GM12878 (cell line): ENCODE measurements at regions not wholly inside any gene's neighbourhood (a gene's known extent, or its start where the extent isn't known, plus 50 kb on each side); places are given as distances from the start of the nearest gene placed in this dataset.

Source experiments
- ATAC-seq: fragments of 200-7000 bp; cut with Tn5 transposase; 3 replicates; pipeline ENCODE4 v1.9.1; 2020; ENCODE audit warnings: mild to moderate bottlenecking, moderate library complexity
- BruUV-seq: library from RNA; stranded (reverse); fragments of 400-500 nt; replicated peaks from 2 replicates; lab custom pipeline; 2021; lab: Mats Ljungman, UMichigan
- CTCF ChIA-PET: fragments of 300-600 bp; sonication (Branson Sonifier 250); formaldehyde crosslinking; extraction: SDS; loops from one replicate; lab custom pipeline; 2021; ENCODE audit warnings: inconsistent platforms; lab: Yijun Ruan, JAX
- POLR2A ChIA-PET: fragments of 350-600 bp; formaldehyde crosslinking; extraction: SDS; loops from one replicate; lab custom pipeline; 2021; ENCODE audit warnings: inconsistent platforms; lab: Charles Lee
- RAD21 ChIA-PET: fragments of 300-600 bp; sonication (Branson Sonifier 250); formaldehyde crosslinking; loops from one replicate; lab custom pipeline; 2023; ENCODE audit warnings: antibody characterized with exemption; ENCODE audit not compliant: unreplicated experiment; lab: Charles Lee
- SMC1A ChIA-PET: fragments of 300-600 bp; sonication (Branson Sonifier 250); formaldehyde crosslinking; loops from one replicate; lab custom pipeline; 2023; ENCODE audit not compliant: unreplicated experiment, uncharacterized antibody; lab: Charles Lee
- DNase-seq: peaks from one replicate; pipeline ENCODE4 v3.0.0-alpha.2; 2011; ENCODE audit warnings: low read depth, low spot score
- FAIRE-seq: peaks from 3 replicates; lab custom pipeline; 2011; peaks lifted over from hg19 to GRCh38; lab: Jason Lieb, UNC
- H2AFZ ChIP-seq: 2 replicates; pipeline ENCODE4 v1.6.0; 2011; ENCODE audit warnings: low read depth, low read length, control low read depth; ENCODE audit not compliant: control insufficient read depth
- H3K27ac ChIP-seq: 2 replicates; pipeline ENCODE4 v1.5.1; 2011; ENCODE audit warnings: control low read depth; ENCODE audit not compliant: control insufficient read depth, insufficient read depth
- H3K27me3 ChIP-seq, 2 experiments: replicated peaks in 1 of 2; 2 replicates each; pipeline versions ENCODE4 v1.6.0 to v1.6.1; 2011; ENCODE audit warnings: low read length in 1 of 2; ENCODE audit not compliant: control insufficient read depth in 2 of 2, insufficient read depth in 2 of 2
- H3K36me3 ChIP-seq, 2 experiments: 2 replicates each; pipeline ENCODE4 v1.5.1; 2011; ENCODE audit warnings: low read length in 1 of 2; ENCODE audit not compliant: control insufficient read depth in 2 of 2, insufficient read depth in 2 of 2
- H3K4me1 ChIP-seq: 2 replicates; pipeline ENCODE4 v1.6.1; 2011; ENCODE audit warnings: mild to moderate bottlenecking, low read length, moderate library complexity, mixed read lengths; ENCODE audit not compliant: control insufficient read depth, insufficient read depth
- H3K4me2 ChIP-seq: 2 replicates; pipeline ENCODE4 v1.6.0; 2011; ENCODE audit warnings: control low read depth; ENCODE audit not compliant: control insufficient read depth, insufficient read depth
- H3K4me3 ChIP-seq: fragments of 200-600 bp; sonication (generic); 2 replicates; pipeline ENCODE4 v1.5.1; 2016
- H3K79me2 ChIP-seq: 2 replicates; pipeline ENCODE4 v1.6.0; 2011; ENCODE audit warnings: low read length; ENCODE audit not compliant: control insufficient read depth, insufficient read depth
- H3K9ac ChIP-seq: 2 replicates; pipeline ENCODE4 v1.8.0; 2011; ENCODE audit warnings: low read length, control low read depth, mixed read lengths; ENCODE audit not compliant: control insufficient read depth, insufficient read depth
- H3K9me3 ChIP-seq: replicated peaks from 3 replicates; pipeline ENCODE4 v1.5.1; 2011; ENCODE audit warnings: mild to moderate bottlenecking, low read length; ENCODE audit not compliant: control insufficient read depth, insufficient read depth
- H4K20me1 ChIP-seq: 2 replicates; pipeline ENCODE4 v1.6.0; 2011; ENCODE audit not compliant: control insufficient read depth, insufficient read depth
- BHLHE40 ChIP-seq, 2 experiments: fragments of 450-650 bp in 1 of 2; IDR thresholded peaks; 2 replicates each; pipeline ENCODE4 v1.6.1; 2011 to 2017; ENCODE audit warnings: low read depth in 2 of 2, borderline replicate concordance in 1 of 2, improper control_type of control experiment in 1 of 2, low read length in 1 of 2, mild to moderate bottlenecking in 1 of 2
- JUND ChIP-seq: IDR thresholded peaks from 2 replicates; pipeline ENCODE4 v1.6.1; 2012; ENCODE audit warnings: low read depth, mild to moderate bottlenecking, low read length, improper control_type of control experiment, moderate library complexity
- NR2F1 ChIP-seq: fragments of 450-650 bp; conservative IDR thresholded peaks from 2 replicates; pipeline ENCODE4 v1.6.1; 2017; ENCODE audit warnings: mild to moderate bottlenecking
- SMAD1 ChIP-seq: fragments of 450-650 bp; IDR thresholded peaks from 2 replicates; pipeline ENCODE4 v1.6.1; 2018; ENCODE audit warnings: mild to moderate bottlenecking, low read depth; ENCODE audit not compliant: partially characterized antibody
- TAF1 ChIP-seq: IDR thresholded peaks from 2 replicates; pipeline ENCODE4 v1.6.1; 2011; ENCODE audit warnings: mild to moderate bottlenecking, low read depth, low read length, borderline replicate concordance
- ZNF217 ChIP-seq: fragments of 450-650 bp; IDR thresholded peaks from 2 replicates; pipeline ENCODE4 v1.6.1; 2017; ENCODE audit warnings: antibody characterized with exemption, mild to moderate bottlenecking
- WGBS: methylation state at CpG from one replicate; pipeline ENCODE4 v1.1.6; 2016; ENCODE audit warnings: low lambda C conversion rate; ENCODE audit not compliant: insufficient replicate concordance, insufficient coverage; ENCODE audit errors: missing lambda C conversion rate; 5-methylcytosine and 5-hydroxymethylcytosine counted together
- in situ Hi-C: fragments of 300-500 bp; cut with MboI; formaldehyde crosslinking; loops from 9 replicates; pipeline ENCODE4 v1.14.3; 2018; ENCODE audit warnings: mixed read lengths
- intact Hi-C: fragments of 100-400 bp; cut with micrococcal nuclease; formaldehyde crosslinking; loops from one replicate; pipeline ENCODE4 v1.14.2; 2022; ENCODE audit not compliant: unreplicated experiment
- TF ChIP-seq, protein P1 (sequence below): IDR thresholded peaks from 2 replicates; pipeline ENCODE4 v1.6.1; 2011; ENCODE audit warnings: low read depth, low read length, improper control_type of control experiment, borderline replicate concordance
- TF ChIP-seq, protein P2 (sequence below): fragments of 450-650 bp; IDR thresholded peaks from 2 replicates; pipeline ENCODE4 v1.6.1; 2017; ENCODE audit warnings: borderline replicate concordance
- TF ChIP-seq, protein P3 (sequence below): IDR thresholded peaks from 2 replicates; pipeline ENCODE4 v1.6.1; 2011; ENCODE audit warnings: low read depth, mild to moderate bottlenecking, low read length, moderate library complexity, borderline replicate concordance; ENCODE audit errors: extremely low read depth

DNA sequence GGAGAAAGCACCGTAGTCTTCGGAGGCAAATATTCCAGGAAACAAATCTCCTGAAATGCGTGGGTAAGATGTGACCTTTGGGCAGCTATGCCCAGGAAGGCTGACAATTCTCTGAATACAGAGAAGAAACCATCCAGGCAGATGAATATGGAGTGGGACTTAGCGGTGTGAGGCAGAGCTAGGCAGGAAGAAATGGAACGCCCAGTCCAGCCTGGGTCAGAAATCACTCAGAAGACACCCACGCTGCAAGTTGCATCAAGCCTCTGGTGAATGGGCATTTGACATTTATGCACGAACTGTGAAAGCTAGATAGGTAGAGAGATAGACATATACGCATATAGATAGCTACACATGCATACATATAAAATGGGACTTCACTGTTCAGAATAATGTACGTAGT lies 498.5 kb downstream of the QKI start:
- no peak overlapping the region for H2AFZ ChIP-seq
- no peaks in the 10 kb centered on the region for H3K79me2 ChIP-seq
- TF ChIP-seq, protein P1, sequence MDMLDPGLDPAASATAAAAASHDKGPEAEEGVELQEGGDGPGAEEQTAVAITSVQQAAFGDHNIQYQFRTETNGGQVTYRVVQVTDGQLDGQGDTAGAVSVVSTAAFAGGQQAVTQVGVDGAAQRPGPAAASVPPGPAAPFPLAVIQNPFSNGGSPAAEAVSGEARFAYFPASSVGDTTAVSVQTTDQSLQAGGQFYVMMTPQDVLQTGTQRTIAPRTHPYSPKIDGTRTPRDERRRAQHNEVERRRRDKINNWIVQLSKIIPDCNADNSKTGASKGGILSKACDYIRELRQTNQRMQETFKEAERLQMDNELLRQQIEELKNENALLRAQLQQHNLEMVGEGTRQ: no peak
- TF ChIP-seq JUND (no peak), BHLHE40 (IDR thresholded peaks at IDR 0.05; ENCODE audit: borderline replicate concordance in 1 of 2, low read depth in 2 of 2, low read length in 1 of 2) (no peak), TAF1 (no peak), ZNF217 (no peak), SMAD1 (no peak), NR2F1 (no peak)
- TF ChIP-seq, protein P2, sequence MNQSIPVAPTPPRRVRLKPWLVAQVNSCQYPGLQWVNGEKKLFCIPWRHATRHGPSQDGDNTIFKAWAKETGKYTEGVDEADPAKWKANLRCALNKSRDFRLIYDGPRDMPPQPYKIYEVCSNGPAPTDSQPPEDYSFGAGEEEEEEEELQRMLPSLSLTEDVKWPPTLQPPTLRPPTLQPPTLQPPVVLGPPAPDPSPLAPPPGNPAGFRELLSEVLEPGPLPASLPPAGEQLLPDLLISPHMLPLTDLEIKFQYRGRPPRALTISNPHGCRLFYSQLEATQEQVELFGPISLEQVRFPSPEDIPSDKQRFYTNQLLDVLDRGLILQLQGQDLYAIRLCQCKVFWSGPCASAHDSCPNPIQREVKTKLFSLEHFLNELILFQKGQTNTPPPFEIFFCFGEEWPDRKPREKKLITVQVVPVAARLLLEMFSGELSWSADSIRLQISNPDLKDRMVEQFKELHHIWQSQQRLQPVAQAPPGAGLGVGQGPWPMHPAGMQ: no peak
- TF ChIP-seq, protein P3, sequence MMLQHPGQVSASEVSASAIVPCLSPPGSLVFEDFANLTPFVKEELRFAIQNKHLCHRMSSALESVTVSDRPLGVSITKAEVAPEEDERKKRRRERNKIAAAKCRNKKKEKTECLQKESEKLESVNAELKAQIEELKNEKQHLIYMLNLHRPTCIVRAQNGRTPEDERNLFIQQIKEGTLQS: no peak
- H3K36me3 ChIP-seq: no peaks in the 10 kb centered on the region
- H4K20me1 ChIP-seq: no peaks in the 10 kb centered on the region
- FAIRE-seq (no peak), DNase-seq (no peak), ATAC-seq (no peak)
- POLR2A ChIA-PET: no interaction called here
- no peak overlapping the region for H3K4me3 ChIP-seq
- CTCF ChIA-PET: no interaction called here
- no peak overlapping the region for H3K9ac ChIP-seq
- no TSS peak for BruUV-seq
- no peak overlapping the region for H3K4me2 ChIP-seq
- SMC1A ChIA-PET: no interaction called here
- intact Hi-C loops (no loop called here), in situ Hi-C loops (no loop called here)
- H3K4me1 ChIP-seq: no peaks in the 10 kb centered on the region
- H3K9me3 ChIP-seq: no peaks in the 10 kb centered on the region
- RAD21 ChIA-PET: no interaction called here
- 53% methylated on average over 9 of the region's 9 CpGs for WGBS
- no peak overlapping the region for H3K27ac ChIP-seq
- H3K27me3 ChIP-seq: no peaks in the 10 kb centered on the region
